Transverse colon (tissue), 4 donors: ENCODE measurements at regions not wholly inside any gene's neighbourhood (a gene's known extent, or its start where the extent isn't known, plus 50 kb on each side); places are given as distances from the start of the nearest gene placed in this dataset.

Source experiments
- DNase-seq: peaks from one replicate; pipeline ENCODE4 v3.0.0-alpha.2; 2019
- H3K27ac ChIP-seq, 4 donors: fragments of 200-600 bp; sonication (generic); 2 replicates each; pipeline ENCODE4 v1.5.1; 2016 to 2018; ENCODE audit warnings: inconsistent platforms in 4 of 4
- H3K27me3 ChIP-seq: fragments of 200-600 bp; sonication (generic); 2 replicates; pipeline ENCODE4 v1.5.1; 2017; ENCODE audit warnings: inconsistent platforms
- H3K36me3 ChIP-seq, 4 donors: fragments of 200-600 bp; sonication (generic); 2 replicates each; pipeline ENCODE4 v1.5.1; 2017 to 2019; ENCODE audit warnings: inconsistent platforms in 4 of 4
- H3K4me1 ChIP-seq, 4 donors: fragments of 200-600 bp; sonication (generic); 2 replicates each; pipeline ENCODE4 v1.5.1; 2017 to 2020; ENCODE audit warnings: inconsistent platforms in 4 of 4
- H3K4me3 ChIP-seq, 4 donors: fragments of 200-600 bp; sonication (generic); 1 replicate in 1 of 4; 2 replicates in 3 of 4; pipeline versions ENCODE4 v1.5.1 to v1.6.1; 2017 to 2019; ENCODE audit warnings: inconsistent platforms in 4 of 4
- H3K9me3 ChIP-seq, 2 donors: fragments of 200-600 bp; sonication (generic); 2 replicates each; pipeline ENCODE4 v1.5.1; 2017 to 2019; ENCODE audit warnings: inconsistent platforms in 2 of 2
- CTCF ChIP-seq, 5 experiments: fragments of 200-600 bp in 3 of 5; fragments of 450-650 bp in 2 of 5; sonication (generic) in 3 of 5; IDR thresholded peaks; 1 replicate in 2 of 5; 2 replicates in 3 of 5; pipeline ENCODE4 v1.5.1; 2016 to 2017; ENCODE audit warnings: antibody characterized with exemption in 5 of 5, inconsistent platforms in 3 of 5, mild to moderate bottlenecking in 2 of 5, moderate library complexity in 1 of 5
- EP300 ChIP-seq: sonication (generic); formaldehyde crosslinking; IDR thresholded peaks from one replicate; pipeline ENCODE4 v1.6.1; 2017; ENCODE audit warnings: antibody characterized with exemption, low read depth
- POLR2A ChIP-seq: fragments of 450-650 bp; IDR thresholded peaks from one replicate; pipeline ENCODE4 v1.6.1; 2016; ENCODE audit warnings: antibody characterized with exemption, mild to moderate bottlenecking, moderate library complexity
- POLR2AphosphoS5 ChIP-seq, 3 donors: sonication (generic); formaldehyde crosslinking; IDR thresholded peaks; one replicate each; pipeline ENCODE4 v1.6.1; 2016; ENCODE audit warnings: antibody characterized with exemption in 3 of 3
- WGBS, 2 donors: methylation state at CpG; one replicate each; pipeline ENCODE4 v1.1.5; 2018; ENCODE audit warnings: low coverage in 1 of 2; 5-methylcytosine and 5-hydroxymethylcytosine counted together
- in situ Hi-C, 4 donors: fragments of 200-750 bp; cut with MboI; loops; one replicate each; pipeline versions ENCODE4 v1.15.0 to v1.15.1; 2017; ENCODE audit warnings: low sequenced_read_pairs in 3 of 4, low pct_ligation_motif_present in 1 of 4, low pct_unique_long_range_greater_than_20kb in 1 of 4
- intact Hi-C: fragments of 100-400 bp; cut with DNase I; formaldehyde crosslinking; loops from one replicate; pipeline ENCODE4 v1.15.1; 2023; ENCODE audit warnings: low total_unique reads

- no peaks in the 10 kb centered on the region for H3K27me3 ChIP-seq
- 60 to 88% methylated on average over 1 of the region's 1 CpG for WGBS, 2 donors
- H3K36me3 ChIP-seq = no peaks in the 10 kb centered on the region
- in situ Hi-C loops = no loop called here
- intact Hi-C loops = no loop called here
- no peak overlapping the region for H3K27ac ChIP-seq
- TF ChIP-seq CTCF (IDR thresholded peaks at IDR 0.05) (no peak), POLR2A (no peak), POLR2AphosphoS5 (IDR thresholded peaks at IDR 0.05) (no peak), EP300 (no peak)
- no peaks in the 10 kb centered on the region for H3K4me1 ChIP-seq
- no peak for DNase-seq
- H3K4me3 ChIP-seq = no peak overlapping the region
- no peaks in the 10 kb centered on the region for H3K9me3 ChIP-seq
Measured at GRCh38 chr13:81907787-81908372, 1567.0 kb upstream of the SPRY2 start.

- Histone ChIP-seq H3K27ac (no peak overlapping the region), H3K4me3 (no peak overlapping the region), H3K36me3 (no peaks in the 10 kb centered on the region), H3K27me3 (no peaks in the 10 kb centered on the region), H3K4me1 (no peaks in the 10 kb centered on the region), H3K9me3 (peaks cover 7 to 9% of the 10 kb centered on the region in 2 donors)
- intact Hi-C loops = no loop called here
- in situ Hi-C loops = no loop called here
- 84 to 88% methylated on average over 1 to 2 of the region's 2 CpGs for WGBS, 2 donors
- no peak for DNase-seq
- TF ChIP-seq EP300 = no peak
- TF ChIP-seq POLR2A = no peak
- no peak for TF ChIP-seq CTCF (IDR thresholded peaks at IDR 0.05)
- no peak for TF ChIP-seq POLR2AphosphoS5 (IDR thresholded peaks at IDR 0.05)
Measured at GRCh38 chr13:81888855-81889254, 1547.9 kb upstream of the SPRY2 start.

- H3K27me3 ChIP-seq = no peaks in the 10 kb centered on the region
- H3K27ac ChIP-seq = no peak overlapping the region
- no peaks in the 10 kb centered on the region for H3K36me3 ChIP-seq
- WGBS, 2 donors = 58 to 66% methylated on average over 5 to 10 of the region's 10 CpGs
- TF ChIP-seq POLR2A = no peak
- no peak for TF ChIP-seq CTCF (IDR thresholded peaks at IDR 0.05)
- TF ChIP-seq POLR2AphosphoS5 (IDR thresholded peaks at IDR 0.05) = no peak
- TF ChIP-seq EP300 = no peak
- in situ Hi-C loops = no loop called here
- intact Hi-C loops = no loop called here
- DNase-seq = no peak
- H3K9me3 ChIP-seq = no peaks in the 10 kb centered on the region
- H3K4me1 ChIP-seq = no peaks in the 10 kb centered on the region
- no peak overlapping the region for H3K4me3 ChIP-seq
Measured at GRCh38 chr13:81874681-81875661, 1534.0 kb upstream of the SPRY2 start.

GRCh38 chr13:81874253-81874652 lies 1533.3 kb upstream of the SPRY2 start:
- WGBS, 2 donors = 38 to 42% methylated on average over 4 of the region's 4 CpGs
- intact Hi-C loops (no loop called here), in situ Hi-C loops (no loop called here)
- Histone ChIP-seq H3K27me3 (no peaks in the 10 kb centered on the region), H3K4me3 (no peak overlapping the region), H3K36me3 (no peaks in the 10 kb centered on the region), H3K4me1 (no peaks in the 10 kb centered on the region), H3K27ac (no peak overlapping the region), H3K9me3 (no peaks in the 10 kb centered on the region)
- TF ChIP-seq CTCF (IDR thresholded peaks at IDR 0.05) (no peak), POLR2AphosphoS5 (IDR thresholded peaks at IDR 0.05) (no peak), POLR2A (no peak), EP300 (no peak)
- no peak for DNase-seq
